Ectodermal cell (in vitro differentiated cells): ENCODE measurements at regions not wholly inside any gene's neighbourhood (a gene's known extent, or its start where the extent isn't known, plus 50 kb on each side); places are given as distances from the start of the nearest gene placed in this dataset.

Source experiments
- H3K27ac ChIP-seq: 2 replicates; pipeline ENCODE4 v1.7.0; 2013; ENCODE audit warnings: mild to moderate bottlenecking, low read depth, low read length; ENCODE audit not compliant: insufficient read depth, poor library complexity, severe bottlenecking
- H3K27me3 ChIP-seq: 2 replicates; pipeline ENCODE4 v1.7.0; 2013; ENCODE audit warnings: mild to moderate bottlenecking, low read length; ENCODE audit not compliant: insufficient read depth, control insufficient read depth, poor library complexity, severe bottlenecking
- H3K36me3 ChIP-seq: one replicate; pipeline ENCODE4 v1.7.0; 2013; ENCODE audit warnings: low read length; ENCODE audit not compliant: control insufficient read depth, insufficient read depth
- H3K4me1 ChIP-seq: one replicate; pipeline ENCODE4 v1.7.0; 2013; ENCODE audit warnings: low read length; ENCODE audit not compliant: control insufficient read depth, insufficient read depth
- H3K4me3 ChIP-seq: 2 replicates; pipeline ENCODE4 v1.7.0; 2013; ENCODE audit warnings: low read depth, low read length, control low read depth; ENCODE audit not compliant: insufficient read depth
- H3K9me3 ChIP-seq: 2 replicates; pipeline ENCODE4 v1.7.0; 2013; ENCODE audit warnings: mild to moderate bottlenecking, low read length, moderate library complexity; ENCODE audit not compliant: control insufficient read depth
- WGBS, 2 experiments: methylation state at CpG; one replicate each; pipeline ENCODE4 v1.1.7; 2013; ENCODE audit warnings: missing lambda C conversion rate in 2 of 2; 5-methylcytosine and 5-hydroxymethylcytosine counted together

- no peaks in the 10 kb centered on the region for H3K4me1 ChIP-seq
- H3K27ac ChIP-seq: no peak overlapping the region
- WGBS, 2 experiments: 97 to 100% methylated on average over 2 to 3 of the region's 3 CpGs
- no peaks in the 10 kb centered on the region for H3K27me3 ChIP-seq
- no peaks in the 10 kb centered on the region for H3K36me3 ChIP-seq
- H3K4me3 ChIP-seq: no peak overlapping the region
- H3K9me3 ChIP-seq: no peaks in the 10 kb centered on the region
Observed at GRCh38 chr5:106386287-106386686, 1284.5 kb downstream of the EFNA5 start.

GRCh38 chr5:106380736-106381135, 1290.0 kb downstream of the EFNA5 start:
- H3K9me3 ChIP-seq: no peaks in the 10 kb centered on the region
- no peak overlapping the region for H3K4me3 ChIP-seq
- no peak overlapping the region for H3K27ac ChIP-seq
- no peaks in the 10 kb centered on the region for H3K4me1 ChIP-seq
- H3K27me3 ChIP-seq: no peaks in the 10 kb centered on the region
- 78 to 100% methylated on average over 1 of the region's 1 CpG for WGBS, 2 experiments
- H3K36me3 ChIP-seq: no peaks in the 10 kb centered on the region

DNA sequence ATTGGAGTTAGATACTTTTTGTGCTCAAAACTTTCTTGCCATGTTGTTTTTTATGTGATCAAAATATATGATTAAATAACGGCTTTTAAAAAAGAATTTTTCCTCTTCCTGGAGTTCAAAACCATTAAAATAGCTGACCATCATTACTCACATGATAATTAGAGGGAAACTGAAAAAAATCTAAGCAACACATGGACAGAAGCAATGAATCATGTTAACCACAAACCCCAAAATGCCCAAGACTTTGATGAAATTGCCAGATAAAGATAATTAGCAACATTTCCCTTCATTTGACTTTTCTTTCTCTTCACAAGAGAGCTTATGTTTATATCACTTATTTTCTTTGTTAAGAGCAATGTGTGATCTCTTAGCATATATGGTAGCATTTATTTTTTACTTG, 1294.2 kb downstream of the EFNA5 start:
- Histone ChIP-seq H3K27me3 (no peaks in the 10 kb centered on the region), H3K27ac (no peak overlapping the region), H3K4me1 (no peaks in the 10 kb centered on the region), H3K9me3 (no peaks in the 10 kb centered on the region), H3K4me3 (no peak overlapping the region), H3K36me3 (no peaks in the 10 kb centered on the region)
- no CpG with 5 or more reads among the region's 1 CpG for WGBS, 2 experiments

GRCh38 chr5:106374956-106375355, 1295.8 kb downstream of the EFNA5 start:
- H3K27ac ChIP-seq: no peak overlapping the region
- no peaks in the 10 kb centered on the region for H3K9me3 ChIP-seq
- no peak overlapping the region for H3K4me3 ChIP-seq
- H3K27me3 ChIP-seq: no peaks in the 10 kb centered on the region
- no peaks in the 10 kb centered on the region for H3K4me1 ChIP-seq
- no peaks in the 10 kb centered on the region for H3K36me3 ChIP-seq

DNA sequence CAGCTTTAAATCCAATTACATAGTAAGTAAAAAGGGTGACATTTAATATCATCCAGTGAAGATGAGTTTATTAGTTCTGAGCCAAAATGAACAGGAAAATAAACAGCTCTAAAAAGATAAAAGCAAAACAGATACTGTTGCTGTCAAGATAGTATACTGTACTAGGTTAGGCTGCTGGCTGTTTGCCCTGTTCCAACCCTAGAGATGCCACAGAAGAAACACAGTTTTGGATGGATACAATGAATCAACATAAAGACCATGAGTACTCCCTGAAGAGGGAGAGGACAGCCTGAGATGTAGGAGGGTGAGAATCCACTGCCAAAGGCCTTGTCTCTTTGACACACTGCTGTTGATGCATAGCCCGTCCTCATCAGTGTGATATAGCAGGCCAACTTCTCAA, 1302.7 kb downstream of the EFNA5 start:
- Histone ChIP-seq H3K27me3 (no peaks in the 10 kb centered on the region), H3K9me3 (no peaks in the 10 kb centered on the region)
- WGBS, 2 experiments: 78 to 91% methylated on average over 1 of the region's 1 CpG

DNA sequence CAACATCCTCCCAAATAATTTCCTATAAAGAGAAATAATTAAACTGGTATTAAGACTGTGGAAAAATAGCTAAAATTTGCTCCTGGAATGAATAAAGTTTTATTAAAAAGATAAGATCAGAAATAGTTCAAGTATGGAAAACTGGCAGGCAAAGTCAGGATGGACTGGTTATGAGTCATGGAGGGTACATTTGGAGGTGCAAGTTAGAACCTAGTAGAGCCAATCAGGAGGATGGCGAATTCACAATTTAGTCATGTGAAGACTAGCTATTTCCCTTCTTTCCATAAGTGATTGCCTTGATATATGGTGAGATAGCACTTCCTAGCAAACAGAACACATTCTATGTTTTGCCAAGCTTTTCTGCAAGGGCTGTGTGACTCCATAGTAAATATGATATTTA, 1303.5 kb downstream of the EFNA5 start:
- Histone ChIP-seq H3K27ac (no peak overlapping the region), H3K9me3 (no peaks in the 10 kb centered on the region), H3K4me3 (no peak overlapping the region), H3K36me3 (no peaks in the 10 kb centered on the region), H3K27me3 (no peaks in the 10 kb centered on the region), H3K4me1 (no peaks in the 10 kb centered on the region)
- 96% methylated on average over 1 of the region's 1 CpG; no CpG with 5 or more reads in 1 of the 2 experiments for WGBS, 2 experiments

More for the DNA sequence above, 1302.7 kb downstream of the EFNA5 start:
- H3K27ac ChIP-seq: no peak overlapping the region
- no peak overlapping the region for H3K4me3 ChIP-seq
- no peaks in the 10 kb centered on the region for H3K4me1 ChIP-seq
- H3K36me3 ChIP-seq: no peaks in the 10 kb centered on the region

DNA sequence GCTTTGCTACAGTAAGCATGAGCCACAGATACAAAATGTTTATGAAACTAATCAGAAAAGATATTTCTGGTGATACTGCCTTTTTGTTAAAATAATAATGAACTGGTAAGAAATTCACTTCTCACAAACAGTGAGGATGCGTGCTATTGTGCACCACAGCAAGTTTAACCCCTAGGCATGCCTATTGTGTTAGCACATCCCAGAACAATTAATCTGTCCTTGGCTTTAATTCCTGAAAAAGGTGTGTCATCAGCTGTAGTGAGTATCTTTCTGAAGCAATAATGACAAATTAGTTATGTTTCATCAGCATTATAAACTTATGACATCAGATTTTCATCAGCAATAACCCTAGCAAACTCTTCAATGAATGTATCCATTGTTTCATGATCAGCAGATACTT, 1307.2 kb downstream of the EFNA5 start:
- no peak overlapping the region for H3K27ac ChIP-seq
- no peaks in the 10 kb centered on the region for H3K4me1 ChIP-seq
- WGBS, 2 experiments: 83 to 100% methylated on average over 1 of the region's 1 CpG
- H3K36me3 ChIP-seq: no peaks in the 10 kb centered on the region
- H3K9me3 ChIP-seq: no peaks in the 10 kb centered on the region
- H3K27me3 ChIP-seq: no peaks in the 10 kb centered on the region
- H3K4me3 ChIP-seq: no peak overlapping the region

GRCh38 chr5:106361905-106362304, 1308.8 kb downstream of the EFNA5 start:
- no peaks in the 10 kb centered on the region for H3K27me3 ChIP-seq
- no peaks in the 10 kb centered on the region for H3K9me3 ChIP-seq
- WGBS, 2 experiments: 94 to 100% methylated on average over 1 of the region's 1 CpG
- H3K4me1 ChIP-seq: no peaks in the 10 kb centered on the region
- H3K36me3 ChIP-seq: no peaks in the 10 kb centered on the region
- H3K27ac ChIP-seq: no peak overlapping the region
- no peak overlapping the region for H3K4me3 ChIP-seq

DNA sequence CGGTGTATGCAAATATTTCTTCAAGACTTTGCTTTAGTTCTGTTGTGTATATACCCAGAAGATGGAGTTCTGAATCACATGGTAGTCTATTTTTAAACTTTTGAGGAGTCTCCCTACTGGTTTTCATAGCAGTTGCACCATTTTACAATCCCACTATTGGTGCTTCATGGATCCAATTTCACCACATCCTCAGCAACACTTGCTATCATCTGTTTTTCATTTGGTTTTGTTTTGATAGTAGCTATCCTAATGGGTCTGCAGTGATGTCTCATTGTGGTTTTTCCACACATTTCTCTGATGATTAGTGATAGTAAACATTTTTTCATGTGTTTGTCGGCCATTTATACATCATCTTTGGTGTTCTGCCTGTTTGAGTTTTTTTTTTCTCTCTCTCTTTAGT, 1339.3 kb downstream of the EFNA5 start:
- 92 to 100% methylated on average over 2 of the region's 2 CpGs for WGBS, 2 experiments
- H3K4me3 ChIP-seq: no peak overlapping the region
- H3K36me3 ChIP-seq: no peaks in the 10 kb centered on the region
- H3K27ac ChIP-seq: no peak overlapping the region
- no peaks in the 10 kb centered on the region for H3K9me3 ChIP-seq
- H3K27me3 ChIP-seq: no peaks in the 10 kb centered on the region
- no peaks in the 10 kb centered on the region for H3K4me1 ChIP-seq

DNA sequence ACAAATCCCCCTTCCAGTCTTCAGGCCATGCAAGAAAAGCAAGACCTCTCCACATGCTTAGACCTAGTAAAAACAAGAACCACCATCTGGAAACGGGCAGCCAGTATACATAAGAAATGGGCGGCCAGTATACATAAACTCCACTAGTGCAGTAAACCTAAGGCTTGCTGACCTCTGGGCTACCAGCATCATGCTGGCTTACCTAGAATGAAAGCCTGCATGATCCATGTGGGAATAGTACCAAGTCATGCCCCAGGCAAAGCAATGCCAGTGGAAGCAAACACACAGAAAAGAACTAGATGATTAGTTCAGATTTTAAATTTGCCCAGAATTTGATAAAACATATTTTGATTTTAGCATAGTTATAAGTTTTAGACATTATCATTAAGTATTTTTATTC, 1346.4 kb downstream of the EFNA5 start:
- H3K27me3 ChIP-seq: no peaks in the 10 kb centered on the region
- no peaks in the 10 kb centered on the region for H3K9me3 ChIP-seq
- H3K4me3 ChIP-seq: no peak overlapping the region
- 94 to 100% methylated on average over 2 of the region's 2 CpGs for WGBS, 2 experiments
- H3K27ac ChIP-seq: no peak overlapping the region
- H3K4me1 ChIP-seq: no peaks in the 10 kb centered on the region
- H3K36me3 ChIP-seq: no peaks in the 10 kb centered on the region

DNA sequence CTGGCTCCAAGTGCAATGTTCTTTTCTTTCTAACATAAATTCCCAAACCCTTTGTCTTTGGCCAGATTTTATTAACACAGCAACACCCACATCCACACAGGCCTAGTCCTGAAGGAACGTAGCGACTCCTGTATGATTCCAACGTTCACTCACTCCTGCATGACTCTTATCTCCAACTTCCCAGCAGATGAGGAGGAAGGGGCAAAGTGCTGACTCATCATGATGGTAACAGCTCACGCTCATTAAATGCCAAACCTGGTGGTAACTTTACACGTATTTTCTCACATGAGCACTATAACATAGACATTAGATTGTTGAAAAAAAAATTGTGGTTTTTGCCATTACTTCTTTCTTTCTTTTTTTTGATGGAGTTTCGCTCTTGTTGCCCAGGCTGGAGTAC, 1349.5 kb downstream of the EFNA5 start:
- Histone ChIP-seq H3K4me1 (no peaks in the 10 kb centered on the region), H3K36me3 (no peaks in the 10 kb centered on the region), H3K27ac (no peak overlapping the region), H3K9me3 (no peaks in the 10 kb centered on the region), H3K27me3 (no peaks in the 10 kb centered on the region), H3K4me3 (no peak overlapping the region)
- 92 to 96% methylated on average over 4 to 6 of the region's 6 CpGs for WGBS, 2 experiments
